ENCODE measurements at regions not wholly inside any gene's neighbourhood (a gene's known extent, or its start where the extent isn't known, plus 50 kb on each side); places are given as distances from the start of the nearest gene placed in this dataset.
"Not testable (repeated sequence)": the region's sequence is repeated elsewhere in the genome, so short reads cannot be mapped to it uniquely, and the experiment has no call there.

DNA sequence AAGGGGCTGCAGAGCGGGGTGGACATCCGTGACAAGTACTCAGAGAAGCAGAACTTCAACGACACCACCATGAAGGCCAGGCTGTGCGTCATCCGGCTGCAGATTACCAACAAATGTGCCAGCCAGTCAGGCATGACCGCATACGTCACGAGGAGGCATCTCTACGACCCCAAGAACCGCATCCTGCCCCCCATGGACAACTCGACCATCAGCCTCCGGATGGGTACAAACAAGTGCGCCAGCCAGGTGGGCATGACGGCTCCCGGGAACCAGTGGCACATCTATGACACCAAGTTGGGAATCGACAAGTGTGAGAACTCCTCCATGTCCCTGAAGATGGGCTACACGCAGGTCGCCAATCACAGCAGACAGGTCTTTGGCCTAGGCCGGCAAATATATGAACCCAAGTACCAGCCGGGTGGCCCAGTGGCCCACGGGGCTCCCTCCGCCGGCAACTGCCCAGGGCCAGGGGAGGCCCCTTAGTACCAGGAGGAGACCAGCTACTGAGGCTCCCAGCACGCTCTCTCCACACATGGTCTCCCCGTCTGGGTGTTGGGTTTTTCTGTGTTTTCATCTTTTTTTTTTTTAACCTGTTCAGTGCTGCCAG is 133.4 kb upstream of the TEKT4 start:
- DNase-seq = not testable (repeated sequence)

DNA sequence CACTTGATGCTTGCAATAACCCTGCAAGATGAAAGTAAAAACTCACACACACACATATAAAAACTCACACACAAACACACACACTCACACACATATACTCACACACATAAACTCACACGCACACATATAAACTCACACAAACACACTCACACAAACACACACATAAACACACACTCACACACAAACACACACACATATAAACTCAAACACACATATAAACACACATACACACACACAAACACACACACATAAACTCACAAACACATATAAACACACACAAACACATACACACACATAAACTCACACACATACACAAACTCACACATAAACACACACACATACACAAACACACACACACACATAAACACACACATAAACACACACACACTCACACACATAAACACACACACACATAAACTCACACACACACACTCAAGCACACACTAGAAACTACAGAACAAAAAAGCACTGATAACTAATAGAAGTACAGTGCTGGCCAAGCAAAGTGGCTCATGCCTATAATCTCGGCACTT is 117.7 kb upstream of the TEKT4 start:
- no peak for DNase-seq

DNA sequence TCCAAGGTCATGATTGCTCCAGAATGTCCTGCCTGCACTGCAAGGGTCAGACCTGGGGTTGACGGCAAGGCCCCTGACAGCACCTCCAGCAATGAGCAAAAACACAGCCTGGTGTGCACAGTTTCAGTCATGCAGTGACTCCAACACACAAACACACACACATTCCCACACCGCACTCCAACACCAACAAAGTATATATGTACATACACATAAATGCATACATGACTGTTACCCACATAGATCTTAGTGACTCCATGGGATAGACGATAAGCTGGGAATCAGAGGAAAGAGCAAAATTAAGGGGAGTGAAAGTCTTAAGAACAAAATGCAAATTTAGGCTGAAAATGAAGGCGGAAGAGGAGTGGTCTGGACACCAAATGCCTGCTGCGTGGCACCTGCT is 112.7 kb upstream of the TEKT4 start:
- no peak for DNase-seq

DNA sequence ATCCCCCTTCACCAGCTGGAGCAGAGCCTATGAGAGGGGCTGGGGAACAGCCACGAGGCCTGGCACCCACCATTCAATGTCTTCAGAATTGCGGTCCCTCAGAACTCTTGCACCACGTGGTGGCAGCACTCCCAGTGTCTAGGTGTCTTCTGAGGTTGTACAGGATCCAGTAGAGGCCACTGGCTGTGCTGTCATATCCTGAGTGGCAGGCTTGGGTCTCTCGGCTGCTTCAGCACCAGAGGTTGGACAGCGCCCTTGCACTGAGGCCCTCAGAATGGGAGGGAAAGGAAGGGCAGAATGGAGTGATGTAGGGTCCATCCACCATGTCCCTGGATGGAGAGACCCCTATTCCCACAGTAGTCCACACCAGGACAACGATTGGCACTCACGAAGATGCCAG is 112.0 kb upstream of the TEKT4 start:
- DNase-seq = no peak

DNA sequence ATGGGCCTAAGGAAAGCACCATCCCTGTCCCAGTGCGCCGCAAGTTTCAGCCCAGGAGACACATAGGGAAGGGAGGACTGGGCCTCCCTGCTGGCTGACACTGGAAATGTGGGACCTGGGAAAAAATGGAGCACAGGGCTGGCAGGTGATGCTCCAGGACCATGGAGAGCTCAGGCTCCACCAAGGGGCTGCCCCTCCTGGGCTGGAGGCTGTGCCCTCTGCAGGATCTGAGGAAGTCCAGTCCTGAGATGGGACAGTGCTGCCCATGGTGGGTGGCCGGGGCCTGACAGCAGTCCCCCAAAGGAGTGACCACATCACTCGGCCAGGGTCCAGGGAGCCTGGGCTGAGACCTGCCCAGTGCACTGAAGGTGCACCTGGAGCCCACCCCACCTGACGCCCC is 108.6 kb upstream of the TEKT4 start:
- DNase-seq = no peak

DNA sequence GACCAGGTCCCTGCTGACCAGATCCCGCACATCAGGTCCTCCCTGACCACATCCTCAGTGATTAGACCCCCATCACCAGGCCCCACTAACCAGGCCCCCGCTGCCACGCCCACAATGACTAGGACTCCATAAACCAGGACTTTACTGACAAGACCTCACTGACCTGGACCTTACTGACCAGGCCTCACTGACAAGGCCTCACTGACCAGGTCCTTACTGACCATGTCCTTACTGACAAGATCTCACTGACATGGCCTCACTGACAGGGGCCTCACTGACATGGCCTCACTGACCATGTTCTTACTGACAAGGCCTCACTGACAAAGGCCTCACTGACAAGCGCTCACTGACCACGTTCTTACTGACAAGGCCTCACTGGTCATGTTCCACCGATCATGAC is 107.9 kb upstream of the TEKT4 start:
- DNase-seq = no peak

DNA sequence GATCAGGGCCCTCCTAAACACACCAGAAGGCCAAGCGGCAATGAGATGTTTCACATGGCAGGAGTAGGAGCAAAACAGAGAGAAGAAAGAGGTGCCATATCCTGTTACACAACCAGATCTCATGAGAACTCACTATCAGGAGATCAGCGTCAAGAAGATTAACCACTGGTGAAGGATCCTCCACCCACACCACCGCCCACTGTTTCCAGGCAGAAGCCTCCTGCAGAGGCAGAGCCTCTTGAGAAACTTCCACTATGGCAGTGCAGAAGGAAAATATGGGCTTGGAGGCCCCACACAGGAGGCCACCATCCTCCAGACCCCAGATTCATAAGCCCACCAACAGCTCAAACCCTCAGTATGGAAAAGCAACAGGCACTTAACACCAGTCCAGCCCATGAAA is 106.9 kb upstream of the TEKT4 start:
- not testable (repeated sequence) for DNase-seq

DNA sequence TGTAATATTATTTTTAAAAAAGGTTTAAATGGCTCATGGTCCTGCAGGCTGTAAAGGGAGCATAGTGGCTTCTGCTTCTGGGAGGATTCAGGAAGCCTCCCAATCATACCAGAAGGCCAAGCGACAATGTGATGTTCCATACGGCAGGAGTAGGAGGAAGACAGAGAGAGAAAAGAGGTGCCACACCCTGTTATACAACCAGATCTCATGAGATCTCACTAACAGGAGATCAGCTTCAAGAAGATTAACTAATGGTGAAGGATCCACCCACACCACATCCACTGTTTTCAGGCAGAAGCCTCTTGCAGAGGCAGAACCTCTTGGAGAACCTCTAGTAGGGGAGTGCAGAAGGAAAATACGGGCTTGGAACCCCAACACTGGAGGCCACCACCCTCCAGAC is 103.9 kb upstream of the TEKT4 start:
- no peak for DNase-seq

DNA sequence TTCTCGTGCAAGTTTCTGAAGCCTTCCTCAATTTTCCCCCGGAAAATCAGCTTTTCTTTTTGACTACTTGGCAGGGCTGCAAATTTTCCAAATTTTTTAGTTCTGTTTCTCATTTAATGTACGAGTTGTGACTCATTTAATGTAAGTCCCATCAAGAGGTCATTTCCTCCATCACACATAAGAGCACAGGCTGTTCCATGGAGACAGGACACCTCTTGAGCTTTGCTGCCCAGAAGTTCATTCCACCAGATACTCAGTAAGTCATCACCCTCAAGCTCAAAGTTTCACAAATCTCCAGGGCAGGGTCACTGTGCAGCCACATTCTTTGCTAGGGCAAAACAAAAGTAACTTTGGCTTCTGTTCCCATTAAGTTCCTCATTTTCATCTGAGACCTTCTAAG is 101.5 kb upstream of the TEKT4 start:
- no peak for DNase-seq

DNA sequence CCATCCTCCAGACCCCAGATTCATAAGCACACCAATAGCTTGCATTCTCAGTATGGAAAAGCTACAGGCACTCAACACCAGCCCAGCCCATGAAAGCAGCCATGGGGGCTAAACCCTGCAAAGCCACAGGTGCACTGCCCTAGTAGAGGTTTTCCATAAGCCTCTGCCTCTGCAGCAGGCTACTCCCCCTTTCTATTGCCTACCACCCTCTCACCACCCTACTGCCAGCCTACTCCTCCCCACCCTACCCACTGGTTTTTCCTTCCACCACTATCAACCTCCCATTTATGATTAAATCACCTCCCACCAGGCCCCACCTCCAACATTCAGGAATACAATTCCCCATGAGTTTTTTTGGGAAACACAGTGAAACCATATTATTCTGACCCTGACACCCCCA is 96.4 kb upstream of the TEKT4 start:
- no peak for DNase-seq

DNA sequence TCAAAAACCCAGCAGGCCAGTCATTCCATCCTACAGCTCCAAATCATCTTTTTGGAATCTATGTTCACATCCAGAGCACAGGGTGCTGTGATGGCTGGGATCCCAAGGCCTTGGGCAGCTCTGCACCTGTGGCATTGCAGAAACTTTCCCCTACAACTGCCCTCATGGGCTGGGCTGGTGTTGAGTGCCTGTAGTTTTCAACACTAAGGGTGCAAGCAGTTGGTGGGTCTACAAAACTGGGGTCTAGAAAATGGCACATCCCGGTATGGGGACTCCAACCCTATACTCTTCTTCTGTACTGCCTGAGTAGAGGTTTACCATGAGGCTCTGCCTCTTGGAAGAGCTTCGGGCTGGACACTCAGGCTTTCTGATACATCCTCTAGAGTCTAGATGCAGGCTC is 95.2 kb upstream of the TEKT4 start:
- DNase-seq = no peak

DNA sequence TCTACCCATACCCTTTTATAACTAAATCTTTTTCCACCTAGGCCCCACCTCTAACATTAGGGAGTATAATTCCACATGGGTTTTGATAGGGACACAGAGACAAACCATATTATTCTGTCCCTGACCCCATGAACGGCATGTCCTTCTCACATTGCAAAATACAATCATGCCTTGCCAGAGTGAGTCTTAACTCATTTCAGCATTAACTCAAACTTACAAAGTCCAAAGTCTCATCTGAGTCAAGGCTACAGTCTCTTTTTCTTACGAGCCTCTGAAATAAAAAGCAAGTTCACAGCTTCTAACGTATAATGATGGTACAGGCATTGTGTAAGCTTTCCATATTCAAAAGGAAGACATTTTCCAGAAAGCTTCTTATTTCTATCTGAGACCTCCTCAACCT is 86.1 kb upstream of the TEKT4 start:
- DNase-seq = not testable (repeated sequence)

DNA sequence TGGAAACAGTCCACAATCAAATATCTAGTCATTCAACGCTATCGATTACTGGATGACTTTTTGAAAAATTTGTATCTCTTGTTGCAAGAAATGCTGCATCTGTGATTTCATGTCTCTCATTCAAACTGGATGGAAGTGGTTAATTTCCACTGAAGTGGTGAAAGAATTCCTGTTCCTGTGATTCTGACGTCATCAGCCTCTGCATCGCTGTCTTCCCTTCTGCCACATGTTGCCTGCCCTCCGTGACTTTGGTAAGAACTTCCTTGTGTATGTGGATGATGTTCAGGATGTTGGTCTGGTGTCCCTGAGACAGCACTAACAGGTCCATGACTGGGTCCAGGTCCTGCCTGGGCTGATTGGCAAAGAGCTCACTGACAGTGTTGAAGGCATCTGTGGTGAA is 84.8 kb upstream of the TEKT4 start:
- not testable (repeated sequence) for DNase-seq

DNA sequence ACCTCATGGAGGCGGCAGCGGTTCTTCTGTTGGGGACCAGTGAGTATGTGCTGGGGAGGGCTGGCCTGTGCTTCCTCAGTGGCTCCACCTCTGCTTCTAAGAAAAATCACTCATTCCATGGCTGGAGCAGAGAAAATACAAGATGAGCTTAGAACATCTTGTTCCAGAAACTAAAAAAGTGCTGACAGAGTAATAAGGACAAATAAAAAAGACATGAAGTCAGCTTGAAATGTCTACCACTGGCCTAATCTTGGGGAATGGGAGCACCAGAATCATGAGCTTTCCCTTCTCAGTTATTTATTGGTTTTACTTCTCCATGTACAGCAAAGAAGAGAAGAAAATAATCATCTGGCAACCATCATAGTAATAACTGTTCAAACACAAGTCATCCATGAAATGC is 81.1 kb upstream of the TEKT4 start:
- DNase-seq = peak; percentile 8

DNA sequence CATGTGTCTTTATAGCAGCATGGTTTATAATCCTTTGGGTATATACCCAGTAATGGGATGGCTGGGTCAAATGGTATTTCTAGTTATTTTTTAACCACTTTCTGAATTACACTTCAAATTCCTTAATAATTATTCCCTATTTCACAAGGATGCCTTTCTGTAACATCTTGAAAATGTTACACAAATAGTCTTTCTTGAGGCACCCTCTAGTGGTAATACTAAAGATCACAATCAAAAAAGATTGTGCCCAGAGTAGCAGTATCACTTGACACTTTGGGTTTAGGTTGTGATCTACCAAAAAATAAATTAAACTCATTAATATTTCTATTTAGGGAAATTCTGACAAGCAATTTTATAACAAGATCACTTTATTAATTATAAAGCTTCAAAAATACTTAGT is 74.0 kb upstream of the TEKT4 start:
- DNase-seq = not testable (repeated sequence)
